HEK293 (cell line): ENCODE measurements at regions not wholly inside any gene's neighbourhood (a gene's known extent, or its start where the extent isn't known, plus 50 kb on each side); places are given as distances from the start of the nearest gene placed in this dataset.

Experiments used
- CTCF ChIA-PET: fragments of 350-600 bp; formaldehyde crosslinking; extraction: SDS; loops from one replicate; lab custom pipeline; 2021; ENCODE audit warnings: antibody characterized with exemption; lab: Yijun Ruan, JAX
- POLR2A ChIA-PET: fragments of 300-600 bp; formaldehyde crosslinking; extraction: SDS; loops from one replicate; lab custom pipeline; 2020; ENCODE audit warnings: antibody characterized with exemption, inconsistent platforms; lab: Yijun Ruan, JAX
- H3K27ac ChIP-seq: fragments of 200-500 bp; sonication (Bioruptor generic); 2 replicates; pipeline ENCODE4 v1.5.1; 2014; ENCODE audit warnings: low read depth, low read length, control low read depth, inconsistent platforms; ENCODE audit errors: extremely low read depth
- H3K36me3 ChIP-seq, 2 experiments: fragments of 200-500 bp in 1 of 2; sonication (Bioruptor generic) in 1 of 2; 1 replicate in 1 of 2; 2 replicates in 1 of 2; pipeline ENCODE4 v1.5.1; 2014 to 2017; ENCODE audit warnings: inconsistent platforms in 2 of 2, low read length in 2 of 2; ENCODE audit not compliant: control insufficient read depth in 2 of 2, insufficient read depth in 1 of 2
- H3K4me1 ChIP-seq: fragments of 200-500 bp; sonication (Bioruptor generic); 2 replicates; pipeline ENCODE4 v1.5.1; 2014; ENCODE audit warnings: mild to moderate bottlenecking, low read length, inconsistent platforms; ENCODE audit not compliant: control insufficient read depth, insufficient read depth
- H3K4me3 ChIP-seq: 2 replicates; pipeline ENCODE4 v1.5.1; 2011; ENCODE audit warnings: low read depth, mild to moderate bottlenecking, control low read depth, low read length, moderate library complexity
- H3K9me3 ChIP-seq: fragments of 200-500 bp; sonication (Bioruptor generic); 2 replicates; pipeline ENCODE4 v1.5.1; 2014; ENCODE audit warnings: low read depth, low read length, inconsistent platforms; ENCODE audit not compliant: control insufficient read depth, insufficient read depth
- BCL11A ChIP-seq: fragments of 450-650 bp; formaldehyde crosslinking; IDR thresholded peaks from 2 replicates; pipeline ENCODE4 v1.5.1; 2016; ENCODE audit warnings: low read depth, missing biosample characterization, missing genetic modification characterization
- IKZF3 ChIP-seq: fragments of 450-650 bp; IDR thresholded peaks from 2 replicates; pipeline ENCODE4 v1.5.0; 2018; ENCODE audit warnings: missing biosample characterization, mild to moderate bottlenecking, missing genetic modification characterization, moderate library complexity
- KLF10 ChIP-seq: fragments of 450-650 bp; IDR thresholded peaks from 2 replicates; pipeline ENCODE4 v1.5.1; 2018; ENCODE audit warnings: missing biosample characterization, mild to moderate bottlenecking, missing genetic modification characterization
- PRDM1 ChIP-seq: fragments of 450-650 bp; formaldehyde crosslinking; IDR thresholded peaks from 2 replicates; pipeline ENCODE4; 2016; ENCODE audit warnings: missing biosample characterization, missing genetic modification characterization
- RBAK ChIP-seq: fragments of 450-650 bp; formaldehyde crosslinking; IDR thresholded peaks from 2 replicates; pipeline ENCODE4 v1.5.1; 2016; ENCODE audit warnings: missing biosample characterization, missing genetic modification characterization
- SCRT1 ChIP-seq: fragments of 450-650 bp; formaldehyde crosslinking; IDR thresholded peaks from 2 replicates; pipeline ENCODE4 v1.5.1; 2016; ENCODE audit warnings: missing biosample characterization, missing genetic modification characterization, borderline replicate concordance
- SP7 ChIP-seq: fragments of 450-650 bp; formaldehyde crosslinking; IDR thresholded peaks from 2 replicates; pipeline ENCODE4 v1.5.1; 2016; ENCODE audit warnings: missing biosample characterization, missing genetic modification characterization
- TCF7L2 ChIP-seq: IDR thresholded peaks from 2 replicates; pipeline ENCODE4 v1.6.1; 2011; ENCODE audit warnings: low read depth, mild to moderate bottlenecking, inconsistent platforms, low read length, moderate library complexity, borderline replicate concordance
- YY1 ChIP-seq: fragments of 450-650 bp; formaldehyde crosslinking; IDR thresholded peaks from 2 replicates; pipeline ENCODE4 v1.5.1; 2018; ENCODE audit warnings: missing biosample characterization, missing genetic modification characterization
- ZBTB17 ChIP-seq: fragments of 450-650 bp; formaldehyde crosslinking; IDR thresholded peaks from 2 replicates; pipeline ENCODE4 v1.5.1; 2016; ENCODE audit warnings: missing biosample characterization, missing genetic modification characterization
- ZBTB48 ChIP-seq: fragments of 450-650 bp; formaldehyde crosslinking; IDR thresholded peaks from 2 replicates; pipeline ENCODE4 v1.5.1; 2016; ENCODE audit warnings: missing biosample characterization, missing genetic modification characterization
- ZEB2 ChIP-seq: fragments of 450-650 bp; formaldehyde crosslinking; IDR thresholded peaks from 2 replicates; pipeline ENCODE4 v1.5.1; 2016; ENCODE audit warnings: missing biosample characterization, missing genetic modification characterization
- ZFP3 ChIP-seq: fragments of 450-650 bp; formaldehyde crosslinking; IDR thresholded peaks from 2 replicates; pipeline ENCODE4 v1.5.1; 2016; ENCODE audit warnings: low read depth, missing biosample characterization, missing genetic modification characterization
- ZFP41 ChIP-seq: fragments of 450-650 bp; formaldehyde crosslinking; IDR thresholded peaks from 2 replicates; pipeline ENCODE4 v1.5.1; 2016; ENCODE audit warnings: missing biosample characterization, missing genetic modification characterization, borderline replicate concordance
- ZNF132 ChIP-seq: fragments of 450-650 bp; formaldehyde crosslinking; IDR thresholded peaks from 2 replicates; pipeline ENCODE4 v1.5.1; 2017; ENCODE audit warnings: missing biosample characterization, missing genetic modification characterization, borderline replicate concordance
- ZNF169 ChIP-seq: fragments of 450-650 bp; formaldehyde crosslinking; IDR thresholded peaks from 2 replicates; pipeline ENCODE4 v1.5.1; 2016; ENCODE audit warnings: missing biosample characterization, missing genetic modification characterization
- ZNF19 ChIP-seq: fragments of 450-650 bp; formaldehyde crosslinking; IDR thresholded peaks from 2 replicates; pipeline ENCODE4; 2016; ENCODE audit warnings: missing biosample characterization, missing genetic modification characterization, low read depth
- ZNF2 ChIP-seq: fragments of 450-650 bp; formaldehyde crosslinking; IDR thresholded peaks from 2 replicates; pipeline ENCODE4 v1.5.1; 2016; ENCODE audit warnings: missing biosample characterization, missing genetic modification characterization
- ZNF223 ChIP-seq: fragments of 450-650 bp; formaldehyde crosslinking; IDR thresholded peaks from 2 replicates; pipeline ENCODE4 v1.5.1; 2016; ENCODE audit warnings: missing biosample characterization, missing genetic modification characterization
- ZNF248 ChIP-seq: fragments of 450-650 bp; formaldehyde crosslinking; IDR thresholded peaks from 2 replicates; pipeline ENCODE4 v1.5.1; 2017; ENCODE audit warnings: missing biosample characterization, missing genetic modification characterization
- ZNF292 ChIP-seq: fragments of 450-650 bp; formaldehyde crosslinking; IDR thresholded peaks from 2 replicates; pipeline ENCODE4 v1.5.1; 2016; ENCODE audit warnings: low read depth, missing biosample characterization, missing genetic modification characterization, borderline replicate concordance
- ZNF366 ChIP-seq: fragments of 450-650 bp; formaldehyde crosslinking; conservative IDR thresholded peaks from 2 replicates; pipeline ENCODE4 v1.5.1; 2016; ENCODE audit warnings: missing biosample characterization, missing genetic modification characterization
- ZNF394 ChIP-seq: fragments of 450-650 bp; formaldehyde crosslinking; IDR thresholded peaks from 2 replicates; pipeline ENCODE4 v1.5.1; 2016; ENCODE audit warnings: missing biosample characterization, missing genetic modification characterization, mild to moderate bottlenecking, moderate library complexity, borderline replicate concordance
- ZNF433 ChIP-seq: fragments of 450-650 bp; formaldehyde crosslinking; IDR thresholded peaks from 2 replicates; pipeline ENCODE4 v1.5.1; 2016; ENCODE audit warnings: missing biosample characterization, missing genetic modification characterization, low read depth
- ZNF48 ChIP-seq: fragments of 450-650 bp; formaldehyde crosslinking; IDR thresholded peaks from 2 replicates; pipeline ENCODE4 v1.5.1; 2016; ENCODE audit warnings: missing biosample characterization, missing genetic modification characterization
- ZNF510 ChIP-seq: fragments of 450-650 bp; formaldehyde crosslinking; IDR thresholded peaks from 2 replicates; pipeline ENCODE4 v1.5.1; 2018; ENCODE audit warnings: mild to moderate bottlenecking, missing genetic modification characterization, missing biosample characterization; ENCODE audit not compliant: insufficient replicate concordance
- ZNF549 ChIP-seq: fragments of 450-650 bp; IDR thresholded peaks from 2 replicates; pipeline ENCODE4 v1.5.1; 2018; ENCODE audit warnings: missing biosample characterization, missing genetic modification characterization, mild to moderate bottlenecking, inconsistent platforms, moderate library complexity
- ZNF658 ChIP-seq: fragments of 450-650 bp; formaldehyde crosslinking; IDR thresholded peaks from 2 replicates; pipeline ENCODE4; 2016; ENCODE audit warnings: missing biosample characterization, missing genetic modification characterization
- ZNF664 ChIP-seq: fragments of 450-650 bp; formaldehyde crosslinking; IDR thresholded peaks from 2 replicates; pipeline ENCODE4 v1.5.1; 2016; ENCODE audit warnings: missing biosample characterization, missing genetic modification characterization
- ZNF747 ChIP-seq: fragments of 450-650 bp; formaldehyde crosslinking; IDR thresholded peaks from 2 replicates; pipeline ENCODE4 v1.5.1; 2016; ENCODE audit warnings: missing biosample characterization, missing genetic modification characterization
- ZNF837 ChIP-seq: fragments of 450-650 bp; formaldehyde crosslinking; IDR thresholded peaks from 2 replicates; pipeline ENCODE4 v1.5.1; 2016; ENCODE audit warnings: missing biosample characterization, missing genetic modification characterization
- TF ChIP-seq, protein P1 (sequence below): fragments of 450-650 bp; formaldehyde crosslinking; IDR thresholded peaks from 2 replicates; pipeline ENCODE4 v1.5.1; 2016; ENCODE audit warnings: missing biosample characterization, missing genetic modification characterization

- no peaks in the 10 kb centered on the region for H3K4me1 ChIP-seq
- no peaks in the 10 kb centered on the region for H3K9me3 ChIP-seq
- no peak overlapping the region for H3K4me3 ChIP-seq
- TF ChIP-seq, protein P1, sequence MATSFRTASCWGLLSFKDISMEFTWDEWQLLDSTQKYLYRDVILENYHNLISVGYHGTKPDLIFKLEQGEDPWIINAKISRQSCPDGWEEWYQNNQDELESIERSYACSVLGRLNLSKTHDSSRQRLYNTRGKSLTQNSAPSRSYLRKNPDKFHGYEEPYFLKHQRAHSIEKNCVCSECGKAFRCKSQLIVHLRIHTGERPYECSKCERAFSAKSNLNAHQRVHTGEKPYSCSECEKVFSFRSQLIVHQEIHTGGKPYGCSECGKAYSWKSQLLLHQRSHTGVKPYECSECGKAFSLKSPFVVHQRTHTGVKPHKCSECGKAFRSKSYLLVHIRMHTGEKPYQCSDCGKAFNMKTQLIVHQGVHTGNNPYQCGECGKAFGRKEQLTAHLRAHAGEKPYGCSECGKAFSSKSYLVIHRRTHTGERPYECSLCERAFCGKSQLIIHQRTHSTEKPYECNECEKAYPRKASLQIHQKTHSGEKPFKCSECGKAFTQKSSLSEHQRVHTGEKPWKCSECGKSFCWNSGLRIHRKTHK (tag by site-specific recombination), result no peak
- TF ChIP-seq ZNF549 (tag by site-specific recombination), result no peak
- TF ChIP-seq ZNF248 (tag by site-specific recombination), result no peak
- no peak for TF ChIP-seq ZEB2
- TF ChIP-seq, all 188 proteins: peak for 0
- CTCF ChIA-PET, result interaction anchor here (0.6 to 1.4 kb wide), 3 partner anchors 149 to 1342 kb away, joined by 3 read pairs; no protein-coding TSS in a partner anchor
- Histone ChIP-seq H3K27ac (no peak overlapping the region), H3K36me3 (no peaks in the 10 kb centered on the region)
- POLR2A ChIA-PET, result no interaction called here
Observed at GRCh38 chr11:15476371-15476917, 361.7 kb downstream of the INSC start.

DNA sequence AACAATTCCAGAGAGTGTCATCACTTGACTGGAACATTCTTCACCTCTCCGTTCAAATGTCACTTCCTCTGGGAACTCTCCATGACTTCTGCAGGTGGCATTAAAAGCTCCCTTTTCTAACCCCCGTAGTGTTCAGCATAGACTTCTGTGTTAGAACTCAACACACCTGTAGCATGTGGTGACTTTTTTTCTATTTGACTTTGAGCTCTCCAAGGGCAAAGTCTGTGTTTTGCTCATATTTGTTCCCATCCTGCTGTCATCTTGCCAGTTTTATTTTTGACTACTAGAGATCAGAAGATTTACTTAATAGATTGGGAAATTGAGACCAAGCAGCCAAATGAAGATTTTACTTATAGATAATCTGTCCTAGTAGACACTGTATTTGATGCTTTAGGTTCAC lies 367.1 kb downstream of the INSC start:
- no peak overlapping the region for H3K27ac ChIP-seq
- POLR2A ChIA-PET, result interaction anchor here (0.7 kb wide), 1 partner anchor 196 kb away, joined by 14 read pairs; no protein-coding TSS in a partner anchor

DNA sequence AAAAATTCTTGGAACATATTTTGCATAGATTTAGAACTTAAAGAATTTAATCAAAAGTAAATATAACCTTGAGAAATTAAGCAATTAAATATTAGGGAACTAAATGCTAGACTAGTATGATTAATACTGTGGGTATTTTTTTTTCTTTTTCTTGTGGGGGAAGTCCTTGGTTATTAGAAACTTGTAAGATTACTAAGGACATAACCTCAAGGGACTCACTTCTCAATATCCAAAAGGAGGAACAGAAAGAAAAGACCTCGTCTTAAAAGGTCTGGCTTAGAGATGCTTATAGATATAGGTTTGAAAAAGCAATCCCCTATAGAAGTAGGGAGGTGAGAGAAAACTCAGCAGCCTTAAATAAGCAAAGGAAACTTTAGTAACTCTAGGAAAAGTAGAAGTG lies 368.5 kb downstream of the INSC start:
- TF ChIP-seq IKZF3 (no peak), ZNF837 (tag by site-specific recombination) (no peak), KLF10 (tag by site-specific recombination) (no peak), ZNF433 (tag by site-specific recombination) (no peak), BCL11A (tag by site-specific recombination) (no peak), ZNF394 (tag by site-specific recombination) (no peak), ZNF747 (tag by site-specific recombination) (no peak), SP7 (no peak), ZNF2 (tag by site-specific recombination) (no peak), ZNF223 (tag by site-specific recombination) (no peak), ZNF510 (tag by site-specific recombination) (no peak), ZNF48 (tag by site-specific recombination) (no peak), ZBTB48 (tag by site-specific recombination) (no peak), TCF7L2 (no peak), ZNF366 (tag by site-specific recombination) (no peak), ZNF292 (no peak), ZNF132 (tag by site-specific recombination) (no peak), ZNF248 (tag by site-specific recombination) (no peak)
- TF ChIP-seq, protein P1 (tag by site-specific recombination), result no peak
- TF ChIP-seq, all 188 proteins: peak for 0
- no peaks in the 10 kb centered on the region for H3K36me3 ChIP-seq
- H3K4me3 ChIP-seq, result no peak overlapping the region
- H3K4me1 ChIP-seq, result no peaks in the 10 kb centered on the region
- H3K9me3 ChIP-seq, result no peaks in the 10 kb centered on the region
- POLR2A ChIA-PET, result no interaction called here
- CTCF ChIA-PET, result no interaction called here
- no peak overlapping the region for H3K27ac ChIP-seq

More for the DNA sequence above, 367.1 kb downstream of the INSC start:
- no peaks in the 10 kb centered on the region for H3K36me3 ChIP-seq
- TF ChIP-seq RBAK (tag by site-specific recombination) (no peak), ZNF664 (tag by site-specific recombination) (no peak), BCL11A (tag by site-specific recombination) (no peak), SCRT1 (tag by site-specific recombination) (no peak), ZBTB17 (tag by site-specific recombination) (no peak), ZNF169 (tag by site-specific recombination) (no peak), ZFP41 (tag by site-specific recombination) (no peak), YY1 (tag by site-specific recombination) (no peak), ZFP3 (no peak), PRDM1 (tag by site-specific recombination) (no peak), ZNF19 (no peak), ZNF132 (tag by site-specific recombination) (no peak), ZNF658 (tag by site-specific recombination) (no peak)
- H3K9me3 ChIP-seq, result no peaks in the 10 kb centered on the region
- H3K4me3 ChIP-seq, result no peak overlapping the region
- no peaks in the 10 kb centered on the region for H3K4me1 ChIP-seq
- CTCF ChIA-PET, result interaction anchor here (0.7 kb wide), 1 partner anchor 22 kb away, joined by 3 read pairs; no protein-coding TSS in a partner anchor
